SK-N-SH treated with all-trans-retinoic acid at 6 μM for 48 hours (cell line): ENCODE measurements at regions not wholly inside any gene's neighbourhood (a gene's known extent, or its start where the extent isn't known, plus 50 kb on each side); places are given as distances from the start of the nearest gene placed in this dataset.

Source experiments
- TCF4 ChIP-seq: fragments of 250-450 bp; sonication (Bioruptor Pico); IDR thresholded peaks from 2 replicates; pipeline ENCODE4 v1.8.0; 2021; ENCODE audit warnings: mild to moderate bottlenecking, moderate library complexity, borderline replicate concordance
- ZFP30 ChIP-seq: fragments of 450-650 bp; formaldehyde crosslinking; IDR thresholded peaks from 2 replicates; pipeline ENCODE4 v1.5.0; 2022; ENCODE audit warnings: mild to moderate bottlenecking, moderate library complexity
- ZNF565 ChIP-seq: fragments of 450-650 bp; formaldehyde crosslinking; conservative IDR thresholded peaks from 2 replicates; pipeline ENCODE4 v1.5.0; 2020; ENCODE audit warnings: low read depth, mild to moderate bottlenecking, moderate library complexity
- ZNF70 ChIP-seq: fragments of 450-650 bp; formaldehyde crosslinking; IDR thresholded peaks from 2 replicates; pipeline ENCODE4 v1.5.0; 2020; ENCODE audit warnings: mild to moderate bottlenecking, moderate library complexity
- ZNF8 ChIP-seq: fragments of 450-650 bp; formaldehyde crosslinking; IDR thresholded peaks from 2 replicates; pipeline ENCODE4 v1.5.0; 2020; ENCODE audit warnings: mild to moderate bottlenecking, moderate library complexity

GRCh38 chr20:52389606-52390005 is 198.0 kb upstream of the ZFP64 start:
- TF ChIP-seq ZNF565 (CRISPR knock-in tag) (no peak), ZNF8 (no peak), TCF4 (CRISPR knock-in tag) (no peak), ZNF70 (CRISPR knock-in tag) (no peak), ZFP30 (no peak)
